Stimulated activated CD8-positive, alpha-beta memory T cell treated with anti-CD3 and anti-CD28 coated beads, Interleukin-15, amount 100 ng/mL, for 48 hours (primary cell): ENCODE measurements at regions not wholly inside any gene's neighbourhood (a gene's known extent, or its start where the extent isn't known, plus 50 kb on each side); places are given as distances from the start of the nearest gene placed in this dataset.
"Not testable (repeated sequence)": the region's sequence is repeated elsewhere in the genome, so short reads cannot be mapped to it uniquely, and the experiment has no call there.

Experiments used
- DNase-seq, 2 donors: peaks; one replicate each; pipeline ENCODE4 v3.0.0-alpha.2; 2020; ENCODE audit warnings: low read depth in 2 of 2

DNA sequence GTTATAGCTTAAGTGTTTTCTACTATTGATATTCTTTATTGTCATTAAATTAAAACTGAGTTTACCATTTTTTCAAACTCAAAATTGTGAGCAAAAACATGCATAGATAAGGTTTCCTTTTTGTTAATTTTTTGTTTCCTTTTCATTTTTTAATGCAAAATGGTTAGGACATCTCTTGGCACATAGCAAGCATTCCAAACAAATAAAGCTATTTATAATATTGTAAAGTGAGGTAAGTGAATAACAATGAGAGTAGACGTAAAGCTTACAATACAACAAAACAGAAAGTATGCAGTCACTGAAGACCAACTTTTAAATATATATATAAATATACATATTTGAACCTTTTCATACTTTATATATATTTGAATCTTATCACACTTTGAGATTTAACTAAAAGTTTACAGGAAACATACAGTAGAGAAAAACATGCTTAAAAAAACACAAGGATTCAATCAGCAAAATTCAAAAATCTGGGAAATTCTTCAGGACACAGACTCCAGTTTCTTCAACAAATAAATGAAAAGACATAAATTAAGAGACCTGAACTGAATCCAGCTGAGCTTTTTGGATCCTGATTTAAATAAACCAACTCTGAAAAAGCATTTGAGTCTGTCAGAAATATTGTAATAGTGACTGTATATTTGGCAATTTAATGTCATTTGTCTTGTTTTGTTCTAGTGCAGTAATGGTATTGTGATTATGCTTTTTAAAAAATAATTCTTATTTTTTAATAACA, 67.5 kb upstream of the SAMSN1 start:
- no peak for DNase-seq

DNA sequence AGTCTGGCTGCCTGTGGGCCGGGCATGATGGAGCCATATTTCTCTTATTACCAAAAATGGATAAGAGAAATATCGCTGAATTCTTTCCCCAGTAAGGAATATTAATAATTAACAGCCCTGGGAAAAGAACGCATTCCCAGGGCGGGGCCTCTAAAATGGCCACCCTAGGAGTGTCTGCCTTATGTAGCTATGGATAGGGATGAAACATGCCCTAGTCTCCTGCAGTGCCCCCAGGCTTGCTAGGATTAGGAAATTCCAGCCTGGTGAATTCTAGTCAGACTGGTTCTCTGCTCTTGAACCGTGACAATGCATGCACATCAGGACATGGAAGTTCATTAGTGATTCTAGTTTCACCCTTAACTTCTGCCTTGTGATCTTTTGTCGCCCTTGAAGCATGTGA, 64.0 kb upstream of the SAMSN1 start:
- DNase-seq, result not testable (repeated sequence)

DNA sequence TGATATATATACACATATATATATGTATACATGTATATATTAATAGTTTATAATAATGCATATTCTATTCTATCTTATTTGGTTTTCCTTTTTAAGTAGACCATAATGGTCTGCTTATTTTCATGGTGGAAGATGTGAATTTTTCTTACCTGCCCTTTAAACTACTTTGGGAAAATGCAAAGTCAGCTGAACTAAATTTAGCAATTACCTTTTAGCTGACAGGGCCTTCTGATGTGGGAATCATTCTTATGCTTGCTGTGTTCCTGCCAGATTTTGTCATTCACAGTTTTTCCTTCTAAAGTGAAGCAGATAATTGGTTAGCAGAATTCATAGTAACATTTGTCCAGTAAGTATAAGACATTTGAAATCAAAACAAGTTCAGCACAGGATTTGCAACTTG, 63.2 kb upstream of the SAMSN1 start:
- no peak for DNase-seq

DNA sequence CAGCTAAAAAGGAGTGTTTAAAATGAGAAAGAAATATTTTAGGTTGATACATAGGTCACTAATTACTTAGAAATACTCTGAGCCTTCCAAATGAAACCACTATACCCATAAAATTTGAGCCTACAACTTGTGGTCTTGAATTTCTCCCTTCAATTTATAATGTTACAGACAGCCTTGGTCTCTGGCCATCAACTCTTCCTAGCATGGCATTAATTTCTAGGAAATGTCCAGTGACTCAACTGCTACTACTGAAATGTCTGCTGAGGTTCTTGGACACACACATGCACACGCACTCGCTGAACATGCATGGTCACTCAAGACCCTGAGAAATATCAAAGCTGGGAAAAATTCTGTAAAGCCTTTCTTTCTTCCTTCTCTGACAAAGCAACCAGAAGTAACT, 61.1 kb upstream of the SAMSN1 start:
- DNase-seq, result no peak

DNA sequence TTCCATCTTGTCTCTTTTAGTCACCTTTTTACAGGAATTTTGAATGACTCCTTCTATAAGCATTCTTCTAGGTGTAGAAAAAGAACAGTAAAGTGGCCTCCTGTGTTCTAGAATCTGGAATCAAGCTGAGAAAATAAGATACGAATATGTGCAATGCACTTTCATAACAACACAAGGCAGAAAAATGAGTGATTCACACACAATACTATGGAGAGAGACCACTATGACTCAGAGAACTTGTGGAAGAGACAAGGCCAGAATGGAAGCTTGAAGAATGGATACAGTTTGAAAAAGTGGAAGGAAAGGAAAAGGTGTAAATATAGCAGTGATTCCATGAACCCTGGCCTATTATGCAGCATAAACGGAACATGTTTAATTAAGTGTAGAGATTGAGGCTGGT, 57.1 kb upstream of the SAMSN1 start:
- DNase-seq, result no peak

DNA sequence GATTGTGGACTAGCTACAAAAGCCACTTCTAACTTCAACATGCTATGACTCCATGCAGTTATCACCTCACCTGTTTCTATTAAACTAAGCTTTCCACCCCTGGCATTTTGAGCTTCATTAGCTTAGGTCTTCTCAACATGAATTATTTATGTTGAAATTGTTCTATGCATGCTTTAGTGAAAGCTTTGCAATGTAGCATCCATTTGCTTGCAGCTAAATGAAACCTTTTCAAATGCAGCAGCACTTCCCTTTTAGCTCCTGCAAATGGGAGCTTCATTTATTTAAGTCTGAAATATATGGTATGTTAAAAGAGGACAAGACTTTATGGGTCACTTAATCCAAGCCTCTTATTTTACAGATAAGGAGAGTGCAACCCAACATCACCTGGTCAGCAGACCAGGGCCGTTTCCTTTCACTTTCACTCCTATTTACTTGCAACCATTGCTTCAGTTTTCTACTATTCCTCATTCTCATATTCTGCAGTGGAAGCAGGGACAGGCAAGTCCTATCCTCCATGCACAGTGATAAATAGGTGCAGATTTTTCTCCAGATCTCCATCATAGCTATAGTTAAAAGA, 56.4 kb upstream of the SAMSN1 start:
- DNase-seq, result no peak

DNA sequence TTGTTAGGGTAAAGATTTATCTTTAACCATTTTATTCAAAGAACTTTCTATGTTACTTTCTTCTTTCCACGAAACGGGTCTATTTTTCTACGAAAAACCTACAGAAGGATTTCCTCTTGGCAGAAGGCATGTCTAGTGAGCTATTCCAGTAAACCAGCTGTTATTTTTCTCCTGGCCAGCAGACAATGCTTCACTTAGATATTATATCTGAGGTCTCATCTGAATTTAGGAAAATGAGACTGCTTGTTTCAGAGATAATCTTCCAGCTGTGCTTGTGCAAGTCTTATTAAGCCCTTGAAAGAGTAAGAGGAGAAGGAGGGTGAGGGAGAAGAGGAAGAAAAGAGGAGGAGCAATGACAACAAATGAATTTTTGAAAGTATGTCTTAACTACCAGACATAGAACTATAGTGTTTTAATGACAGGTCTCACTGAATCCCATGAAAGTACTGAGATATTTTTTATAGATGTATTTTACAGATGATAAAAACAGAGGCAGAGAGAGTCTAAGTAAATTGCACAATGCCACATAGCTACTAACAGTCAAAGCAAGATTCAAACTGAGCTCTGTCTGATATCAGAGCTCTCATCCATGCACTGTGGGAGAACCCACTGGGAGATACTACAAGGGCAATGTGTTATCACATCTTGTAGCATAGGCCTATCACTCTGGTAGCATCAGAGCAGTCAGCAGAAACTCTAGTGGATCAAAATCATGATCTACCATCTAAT, 54.6 kb upstream of the SAMSN1 start:
- DNase-seq, result no peak

DNA sequence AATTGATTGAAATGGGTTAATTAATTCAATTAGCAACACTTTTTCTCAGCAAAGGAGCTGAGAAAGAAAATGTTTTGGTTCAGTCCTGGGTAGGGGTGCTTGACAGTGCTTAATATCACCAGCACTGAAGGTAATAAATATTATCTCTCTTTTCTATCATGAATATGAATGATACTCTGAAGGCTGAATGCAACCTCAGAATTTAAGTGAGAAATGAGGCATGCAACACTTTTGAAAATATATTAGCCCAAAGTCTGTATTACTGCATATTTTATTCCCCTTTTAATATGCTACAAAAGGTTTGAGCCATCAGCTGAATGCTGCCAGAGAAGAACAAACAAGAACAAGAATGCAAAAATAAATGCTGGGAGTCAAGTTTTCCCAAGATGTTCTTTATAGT, 52.0 kb upstream of the SAMSN1 start:
- no peak for DNase-seq
